Central memory CD8-positive, alpha-beta T cell (primary cell): ENCODE measurements at regions not wholly inside any gene's neighbourhood (a gene's known extent, or its start where the extent isn't known, plus 50 kb on each side); places are given as distances from the start of the nearest gene placed in this dataset.

ENCODE experiments used
- ATAC-seq: fragments of 150-1000 bp; cut with Tn5 transposase; replicated peaks from 2 replicates; pipeline ENCODE4 v1.10.0; 2022; ENCODE audit warnings: mild to moderate bottlenecking, moderate FRiP score, moderate number of reproducible peaks; ENCODE audit not compliant: poor library complexity, severe bottlenecking; ENCODE audit errors: extremely low read depth
- DNase-seq, 2 donors: peaks; one replicate each; pipeline ENCODE4 v3.0.0; 2021; ENCODE audit warnings: low spot score in 2 of 2
- H3K27ac Mint-ChIP-seq: one replicate; pipeline ENCODE4 v1.8.0; 2022; ENCODE audit warnings: low read depth, mild to moderate bottlenecking, moderate library complexity, mixed read lengths
- H3K27me3 Mint-ChIP-seq: one replicate; pipeline ENCODE4 v1.8.0; 2022; ENCODE audit warnings: mixed read lengths
- H3K36me3 Mint-ChIP-seq: one replicate; pipeline ENCODE4 v1.8.0; 2022; ENCODE audit warnings: mild to moderate bottlenecking, moderate library complexity, mixed read lengths; ENCODE audit not compliant: insufficient read depth
- H3K4me1 Mint-ChIP-seq: one replicate; pipeline ENCODE4 v1.8.0; 2022; ENCODE audit warnings: mixed read lengths
- H3K4me3 Mint-ChIP-seq: one replicate; pipeline ENCODE4 v1.8.0; 2022; ENCODE audit warnings: mild to moderate bottlenecking, moderate library complexity, mixed read lengths
- H3K9me3 Mint-ChIP-seq: one replicate; pipeline ENCODE4 v1.8.0; 2022; ENCODE audit warnings: mixed read lengths

DNA sequence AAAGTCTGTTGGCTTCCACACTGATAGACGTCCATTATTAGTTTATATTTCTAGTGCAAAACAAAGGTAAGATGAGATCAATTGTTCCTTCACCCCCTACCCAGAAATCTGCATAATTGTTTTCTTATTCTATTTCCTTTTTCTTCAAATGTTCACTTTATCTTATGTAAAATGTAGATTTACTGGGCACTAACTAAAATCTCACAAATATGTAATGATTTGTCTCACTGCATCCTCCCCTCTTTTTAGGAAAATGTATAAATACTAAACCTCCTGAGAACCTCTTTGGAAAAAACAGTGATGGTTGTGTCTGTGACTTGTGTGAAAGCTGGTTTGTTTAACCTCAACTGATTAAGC is 1377.2 kb upstream of the MIR17HG start:
- H3K36me3 Mint-ChIP-seq = no peaks in the 10 kb centered on the region

DNA sequence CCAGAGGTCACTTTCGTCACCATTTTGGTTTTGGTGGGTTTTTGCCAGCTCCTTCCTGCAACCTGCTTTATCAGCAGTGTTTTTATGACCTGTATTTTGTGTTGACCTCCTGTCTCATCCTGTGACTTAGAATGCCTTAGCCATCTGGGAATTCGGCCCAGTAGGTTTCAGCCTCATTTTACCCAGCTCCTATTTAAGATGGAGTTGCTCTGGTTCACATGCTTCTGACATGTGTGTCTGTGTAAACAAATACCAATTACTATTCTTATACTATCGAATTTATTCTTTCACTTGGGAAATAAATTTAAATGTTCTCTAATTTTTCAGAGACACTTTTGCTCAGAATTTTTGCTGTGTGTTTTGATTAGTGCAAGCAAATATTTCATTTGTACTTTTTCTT is 1370.3 kb upstream of the MIR17HG start:
- Mint-ChIP-seq H3K4me3 (no peak overlapping the region), H3K9me3 (peaks cover 4% of the 10 kb centered on the region), H3K27ac (no peak overlapping the region), H3K27me3 (no peaks in the 10 kb centered on the region), H3K36me3 (no peaks in the 10 kb centered on the region), H3K4me1 (no peaks in the 10 kb centered on the region)
- no peak for DNase-seq
- ATAC-seq = no peak

More for the DNA sequence above, 1377.2 kb upstream of the MIR17HG start:
- peaks cover 28% of the 10 kb centered on the region for H3K9me3 Mint-ChIP-seq
- no peak for ATAC-seq
- no peaks in the 10 kb centered on the region for H3K27me3 Mint-ChIP-seq
- H3K4me1 Mint-ChIP-seq = no peaks in the 10 kb centered on the region
- no peak overlapping the region for H3K4me3 Mint-ChIP-seq
- H3K27ac Mint-ChIP-seq = no peak overlapping the region
- DNase-seq = no peak

DNA sequence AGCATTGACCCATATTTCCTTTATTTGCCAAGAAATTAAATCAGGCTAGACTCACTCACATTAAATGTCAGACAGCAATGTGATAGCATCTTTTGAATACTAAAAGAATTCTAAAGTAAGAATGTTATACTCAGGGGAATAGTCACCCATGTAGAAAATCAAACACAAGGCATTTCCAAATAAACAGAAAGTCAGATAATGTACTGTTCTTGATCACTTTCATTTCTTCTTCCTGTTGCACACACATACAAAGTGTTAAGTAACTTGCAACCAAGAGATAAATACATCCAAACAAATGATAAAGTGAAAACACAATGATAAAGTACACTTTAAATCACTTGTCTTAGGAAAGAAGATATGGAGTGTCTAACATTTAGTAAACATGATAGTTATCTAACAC is 1366.6 kb upstream of the MIR17HG start:
- Mint-ChIP-seq H3K27me3 (no peaks in the 10 kb centered on the region), H3K27ac (no peak overlapping the region), H3K4me1 (no peaks in the 10 kb centered on the region), H3K9me3 (no peaks in the 10 kb centered on the region), H3K36me3 (no peaks in the 10 kb centered on the region), H3K4me3 (no peak overlapping the region)
- DNase-seq = no peak
- no peak for ATAC-seq

DNA sequence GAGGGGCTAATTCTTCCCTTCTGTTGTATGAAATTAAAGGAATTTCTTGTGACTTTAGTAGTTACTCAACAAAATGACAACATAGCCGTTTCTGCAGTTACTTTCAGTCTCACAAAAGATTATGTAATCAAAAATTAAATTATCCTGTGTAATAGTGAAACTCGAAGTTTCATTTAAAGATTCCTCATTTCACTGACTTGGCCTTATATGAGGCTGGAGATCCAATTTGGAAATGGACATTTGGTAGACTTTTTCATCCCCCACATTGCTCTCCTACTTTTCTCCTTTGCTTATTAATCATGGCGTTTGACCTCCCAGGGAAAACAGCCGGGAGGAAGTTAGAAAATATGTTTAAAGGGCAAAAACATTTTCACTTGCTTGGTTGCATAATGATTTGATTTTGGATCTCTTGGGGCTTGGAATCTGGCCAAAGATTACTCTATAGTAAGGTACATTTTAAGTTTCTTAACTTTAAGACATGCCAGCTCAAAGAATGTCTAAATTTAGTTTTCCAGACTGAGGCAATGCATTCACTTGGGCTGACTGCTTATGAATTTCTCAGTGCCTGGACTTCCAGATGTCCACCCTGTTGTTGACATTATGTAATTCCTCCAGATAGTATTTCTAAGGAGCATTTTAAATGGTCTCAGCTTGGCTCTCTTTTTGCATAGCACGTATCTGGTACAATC is 1364.9 kb upstream of the MIR17HG start:
- DNase-seq (no peak), ATAC-seq (no peak)
- Mint-ChIP-seq H3K36me3 (no peaks in the 10 kb centered on the region), H3K27ac (no peak overlapping the region), H3K9me3 (no peaks in the 10 kb centered on the region), H3K27me3 (no peaks in the 10 kb centered on the region), H3K4me1 (no peaks in the 10 kb centered on the region), H3K4me3 (no peak overlapping the region)

DNA sequence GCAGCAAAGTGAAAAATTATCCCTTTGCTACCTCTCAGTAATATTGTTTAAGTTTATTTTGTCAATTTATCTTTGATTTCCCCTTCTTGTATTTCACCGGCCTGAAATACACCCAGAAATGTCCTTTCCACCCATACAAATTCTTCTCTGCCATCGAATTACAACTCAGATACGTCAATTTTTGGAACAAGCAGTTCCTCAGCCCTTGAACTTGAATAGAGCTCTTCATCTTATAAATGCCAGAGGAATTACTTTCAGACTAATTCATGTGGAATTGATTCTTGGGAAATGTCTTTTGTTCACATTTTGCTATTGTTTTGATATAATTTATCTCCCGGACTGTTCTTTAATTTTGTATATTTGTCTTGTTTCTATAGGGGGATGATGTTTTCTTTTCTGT is 1359.3 kb upstream of the MIR17HG start:
- DNase-seq = no peak

DNA sequence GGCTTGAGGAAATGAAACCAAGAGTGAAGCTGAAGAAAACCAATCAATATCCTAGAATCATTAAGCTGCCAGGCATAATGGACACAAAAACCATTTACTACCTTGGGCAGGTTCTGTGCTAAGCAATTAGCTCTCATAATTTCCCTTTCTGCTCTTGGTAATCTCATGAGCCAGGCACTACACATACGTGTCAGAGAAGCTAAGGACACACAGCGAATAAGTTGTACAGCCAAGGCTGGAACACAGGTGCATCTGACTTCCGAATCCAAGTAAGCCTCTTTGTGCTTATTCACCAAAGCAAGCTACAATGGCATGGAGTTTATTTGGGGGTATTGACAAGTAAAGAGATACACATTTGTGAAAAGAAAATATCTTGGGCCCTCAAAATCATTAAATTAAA is 1343.9 kb upstream of the MIR17HG start:
- Mint-ChIP-seq H3K4me3 (no peak overlapping the region), H3K27ac (no peak overlapping the region)

More for the DNA sequence above, 1359.3 kb upstream of the MIR17HG start:
- Mint-ChIP-seq H3K36me3 (no peaks in the 10 kb centered on the region), H3K9me3 (peaks cover 8% of the 10 kb centered on the region), H3K4me1 (no peaks in the 10 kb centered on the region), H3K27me3 (no peaks in the 10 kb centered on the region), H3K4me3 (no peak overlapping the region), H3K27ac (no peak overlapping the region)
- no peak for ATAC-seq

DNA sequence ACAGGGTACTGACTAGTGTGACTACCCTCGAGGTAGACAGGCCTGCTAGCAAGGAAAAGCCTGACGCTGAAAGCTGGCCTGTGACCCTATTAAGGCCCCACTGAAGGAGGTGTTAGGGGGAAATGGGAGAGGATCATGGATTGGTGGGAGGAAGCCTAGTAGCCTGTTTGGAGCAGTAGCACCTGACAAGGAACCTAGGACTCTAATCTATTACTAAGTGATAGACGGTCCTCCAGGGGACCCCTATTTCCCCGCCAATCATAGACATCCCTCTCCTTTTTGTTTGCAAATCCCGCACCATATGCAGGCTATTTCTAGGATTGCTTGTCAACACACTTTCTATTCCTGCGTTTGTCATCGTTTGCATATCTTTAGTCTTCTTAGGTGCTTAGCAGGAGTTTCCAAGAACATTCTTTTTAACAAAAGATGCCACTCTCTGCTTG is 1338.8 kb upstream of the MIR17HG start:
- DNase-seq (no peak), ATAC-seq (no peak)
- H3K4me3 Mint-ChIP-seq = no peak overlapping the region
- peaks cover 12% of the 10 kb centered on the region for H3K9me3 Mint-ChIP-seq
- no peaks in the 10 kb centered on the region for H3K27me3 Mint-ChIP-seq
- H3K4me1 Mint-ChIP-seq = no peaks in the 10 kb centered on the region
- H3K27ac Mint-ChIP-seq = no peak overlapping the region
- no peaks in the 10 kb centered on the region for H3K36me3 Mint-ChIP-seq

More for the DNA sequence above, 1343.9 kb upstream of the MIR17HG start:
- no peak for ATAC-seq
- Mint-ChIP-seq H3K9me3 (peaks cover 28% of the 10 kb centered on the region), H3K4me1 (no peaks in the 10 kb centered on the region), H3K27me3 (no peaks in the 10 kb centered on the region), H3K36me3 (no peaks in the 10 kb centered on the region)
- DNase-seq = no peak

DNA sequence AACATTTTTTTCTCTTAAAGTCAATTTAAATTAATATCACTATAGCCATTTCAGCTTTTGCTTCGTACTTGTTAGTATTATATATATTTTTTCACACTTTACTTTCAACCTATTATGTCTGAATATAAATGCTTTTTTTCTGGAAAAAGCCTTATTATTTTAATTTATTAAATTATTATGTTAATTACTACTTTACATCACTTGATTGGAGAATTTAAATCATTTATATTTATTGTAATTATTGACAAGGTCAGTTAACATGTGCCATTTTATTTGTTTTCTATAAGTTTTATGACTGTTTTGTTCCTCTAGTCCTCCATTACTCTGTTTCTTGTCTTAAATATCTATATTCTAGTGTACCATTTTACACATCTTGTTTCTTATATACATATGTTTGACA is 1333.4 kb upstream of the MIR17HG start:
- H3K27ac Mint-ChIP-seq = no peak overlapping the region
- H3K4me3 Mint-ChIP-seq = no peak overlapping the region
- DNase-seq (no peak), ATAC-seq (no peak)
- no peaks in the 10 kb centered on the region for H3K36me3 Mint-ChIP-seq
- peaks cover 8% of the 10 kb centered on the region for H3K9me3 Mint-ChIP-seq
- no peaks in the 10 kb centered on the region for H3K27me3 Mint-ChIP-seq
- H3K4me1 Mint-ChIP-seq = no peaks in the 10 kb centered on the region

DNA sequence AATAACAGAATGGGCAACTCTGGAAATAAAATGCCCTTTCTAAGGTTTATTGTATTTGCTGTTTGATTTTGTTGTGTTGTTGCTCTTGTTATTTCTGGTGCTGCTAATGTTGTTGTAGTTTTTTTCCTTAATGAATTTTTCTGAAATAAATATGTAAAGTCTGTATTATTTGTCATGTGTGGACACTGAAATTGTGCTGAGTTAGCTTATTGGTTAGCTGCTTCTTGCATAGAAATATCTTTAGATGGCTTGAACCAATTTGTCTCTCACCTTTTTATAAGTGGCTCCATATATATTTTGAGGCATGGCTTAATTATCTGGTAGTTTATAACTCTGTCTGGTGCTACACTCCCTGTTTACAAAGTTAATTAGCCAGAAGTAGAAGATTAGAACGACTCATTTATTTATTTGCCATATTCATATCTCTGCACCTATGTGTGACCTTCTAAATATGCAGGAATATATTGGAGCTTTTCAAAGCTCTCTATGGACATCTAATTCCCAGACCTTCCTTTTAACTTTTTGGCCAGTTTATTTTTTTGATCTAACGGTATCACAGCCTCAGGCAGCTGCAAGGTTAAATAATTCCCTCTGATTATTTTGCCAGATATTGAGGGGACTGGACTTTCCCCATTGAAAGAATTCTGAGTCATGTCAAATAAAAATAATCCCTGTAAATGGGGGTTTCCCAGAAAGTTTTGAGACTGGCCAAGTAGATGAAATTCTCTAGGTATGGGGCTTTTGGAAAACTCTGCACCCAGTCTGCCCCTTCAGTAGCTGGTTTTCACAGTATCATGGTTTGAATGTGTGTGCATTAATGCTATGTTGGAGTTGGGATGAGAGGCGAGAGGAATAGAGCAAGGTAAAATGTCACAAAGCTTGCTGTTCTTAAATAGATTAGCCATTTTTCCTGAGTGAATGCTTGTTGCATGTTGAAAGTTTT is 1331.7 kb upstream of the MIR17HG start:
- peaks cover 8% of the 10 kb centered on the region for H3K9me3 Mint-ChIP-seq
- no peak for ATAC-seq
- H3K27me3 Mint-ChIP-seq = no peaks in the 10 kb centered on the region
- H3K36me3 Mint-ChIP-seq = no peaks in the 10 kb centered on the region
- H3K27ac Mint-ChIP-seq = no peak overlapping the region
- H3K4me1 Mint-ChIP-seq = no peaks in the 10 kb centered on the region
- H3K4me3 Mint-ChIP-seq = no peak overlapping the region
- DNase-seq = no peak

DNA sequence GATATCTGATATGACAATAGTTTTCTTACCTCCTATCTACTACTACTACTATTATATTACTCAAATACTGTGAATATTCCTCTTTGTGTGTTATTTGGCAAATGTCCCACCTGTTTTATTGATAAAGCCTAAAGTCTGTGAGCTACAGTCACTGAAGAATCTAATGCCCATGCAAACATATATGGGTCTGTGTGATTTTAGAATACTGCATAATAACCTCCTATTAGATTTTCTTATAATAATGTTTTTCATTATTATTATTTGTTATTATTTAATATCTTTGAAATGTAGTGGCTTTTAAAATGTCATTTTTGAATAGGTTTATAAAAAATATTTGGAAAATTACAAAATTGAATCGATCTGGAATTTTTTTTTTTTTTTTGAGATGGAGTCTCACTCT is 1330.8 kb upstream of the MIR17HG start:
- Mint-ChIP-seq H3K27ac (no peak overlapping the region), H3K9me3 (peaks cover 8% of the 10 kb centered on the region), H3K27me3 (no peaks in the 10 kb centered on the region), H3K4me1 (no peaks in the 10 kb centered on the region), H3K36me3 (no peaks in the 10 kb centered on the region), H3K4me3 (no peak overlapping the region)
- no peak for DNase-seq
- no peak for ATAC-seq

DNA sequence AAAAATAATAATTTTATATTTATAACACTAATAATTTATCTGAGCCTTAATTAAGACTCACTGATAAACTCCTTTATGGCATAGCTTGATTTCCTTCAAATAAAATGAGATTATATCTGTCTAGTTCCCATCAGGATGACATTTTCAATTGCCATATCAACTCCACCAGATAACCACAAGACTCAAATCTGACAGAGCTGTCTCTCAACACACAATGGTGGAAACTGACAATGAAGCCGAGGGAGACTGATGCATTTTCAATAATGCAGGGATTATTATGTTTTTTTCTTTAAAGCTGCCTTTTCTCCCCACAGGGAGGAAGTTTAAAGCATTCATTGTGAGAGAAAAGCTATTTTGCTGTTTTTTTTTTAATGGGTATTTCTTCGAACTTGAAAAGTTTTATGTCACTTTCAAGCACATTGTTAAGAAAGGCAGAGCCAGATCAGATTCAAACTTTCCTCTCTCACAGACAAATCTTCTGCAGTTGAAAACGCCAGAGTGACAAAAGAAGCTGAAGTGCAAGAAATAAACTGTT is 1326.9 kb upstream of the MIR17HG start:
- Mint-ChIP-seq H3K4me3 (no peak overlapping the region), H3K9me3 (peaks cover 8% of the 10 kb centered on the region)
- no peak for DNase-seq

DNA sequence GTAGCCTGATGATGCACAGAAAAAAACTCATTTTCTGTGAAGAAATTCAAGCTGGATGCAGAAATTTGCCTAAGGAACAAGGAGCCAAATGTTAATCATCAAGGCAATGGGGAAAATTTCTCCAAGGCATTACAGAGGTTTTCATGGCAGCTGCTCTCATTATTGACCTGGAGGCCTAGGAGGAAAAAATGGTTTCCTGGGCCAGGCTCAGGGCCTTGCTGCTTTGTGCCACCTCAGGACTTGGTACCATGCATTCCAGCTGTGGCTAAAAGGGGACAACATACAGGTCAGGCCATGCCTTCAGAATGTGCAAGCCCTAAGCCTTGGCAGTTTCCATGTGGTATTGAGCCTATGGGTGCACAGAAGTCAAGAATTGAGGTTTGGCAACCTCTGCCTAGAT is 1320.1 kb upstream of the MIR17HG start:
- Mint-ChIP-seq H3K4me1 (no peaks in the 10 kb centered on the region), H3K27me3 (no peaks in the 10 kb centered on the region), H3K27ac (no peak overlapping the region), H3K36me3 (no peaks in the 10 kb centered on the region), H3K9me3 (peaks cover 16% of the 10 kb centered on the region), H3K4me3 (no peak overlapping the region)
- DNase-seq = no peak
- no peak for ATAC-seq

More for the DNA sequence above, 1326.9 kb upstream of the MIR17HG start:
- Mint-ChIP-seq H3K27ac (no peak overlapping the region), H3K36me3 (no peaks in the 10 kb centered on the region), H3K27me3 (no peaks in the 10 kb centered on the region), H3K4me1 (no peaks in the 10 kb centered on the region)
- ATAC-seq = no peak

DNA sequence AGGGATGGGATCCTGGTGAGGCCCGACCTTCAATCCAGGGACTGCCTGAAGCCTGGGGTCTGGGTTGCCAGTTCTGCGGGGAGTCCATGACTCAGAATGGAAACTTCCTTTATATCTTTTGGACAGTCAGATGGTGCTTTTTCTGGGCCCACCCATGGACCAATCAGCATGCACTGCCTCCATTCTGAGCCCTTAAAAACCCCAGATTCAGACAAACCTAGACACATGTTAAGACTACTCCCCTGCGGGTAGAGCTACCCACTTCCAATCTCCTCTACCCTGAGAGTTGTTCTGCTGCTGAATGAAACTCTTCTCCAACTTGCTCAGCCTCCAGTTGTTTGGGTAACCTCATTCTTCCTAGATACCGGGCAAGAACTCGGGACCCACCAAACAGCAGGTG is 1315.2 kb upstream of the MIR17HG start:
- no peak overlapping the region for H3K4me3 Mint-ChIP-seq
- H3K9me3 Mint-ChIP-seq = peaks cover 12% of the 10 kb centered on the region
- DNase-seq = no peak
- H3K27ac Mint-ChIP-seq = no peak overlapping the region
- no peaks in the 10 kb centered on the region for H3K4me1 Mint-ChIP-seq
- H3K36me3 Mint-ChIP-seq = no peaks in the 10 kb centered on the region
- H3K27me3 Mint-ChIP-seq = no peaks in the 10 kb centered on the region
- no peak for ATAC-seq
